PC-3 (cell line): ENCODE measurements at regions not wholly inside any gene's neighbourhood (a gene's known extent, or its start where the extent isn't known, plus 50 kb on each side); places are given as distances from the start of the nearest gene placed in this dataset.

Experiments used
- CTCF ChIP-seq: fragments of 300-600 bp; sonication (generic); conservative IDR thresholded peaks from 2 replicates; pipeline ENCODE4 v1.5.1; 2017; ENCODE audit warnings: antibody characterized with exemption, low read depth, mild to moderate bottlenecking, low read length
- EZH2 ChIP-seq: fragments of 300-600 bp; sonication (generic); IDR thresholded peaks from one replicate; pipeline ENCODE4 v1.6.1; 2017; ENCODE audit warnings: antibody characterized with exemption, mild to moderate bottlenecking, low read length; ENCODE audit not compliant: unreplicated experiment
- EZH2phosphoT487 ChIP-seq: fragments of 300-600 bp; sonication (generic); IDR thresholded peaks from 2 replicates; pipeline ENCODE4 v1.6.1; 2018; ENCODE audit warnings: mild to moderate bottlenecking, antibody characterized with exemption, low read length, borderline replicate concordance

DNA sequence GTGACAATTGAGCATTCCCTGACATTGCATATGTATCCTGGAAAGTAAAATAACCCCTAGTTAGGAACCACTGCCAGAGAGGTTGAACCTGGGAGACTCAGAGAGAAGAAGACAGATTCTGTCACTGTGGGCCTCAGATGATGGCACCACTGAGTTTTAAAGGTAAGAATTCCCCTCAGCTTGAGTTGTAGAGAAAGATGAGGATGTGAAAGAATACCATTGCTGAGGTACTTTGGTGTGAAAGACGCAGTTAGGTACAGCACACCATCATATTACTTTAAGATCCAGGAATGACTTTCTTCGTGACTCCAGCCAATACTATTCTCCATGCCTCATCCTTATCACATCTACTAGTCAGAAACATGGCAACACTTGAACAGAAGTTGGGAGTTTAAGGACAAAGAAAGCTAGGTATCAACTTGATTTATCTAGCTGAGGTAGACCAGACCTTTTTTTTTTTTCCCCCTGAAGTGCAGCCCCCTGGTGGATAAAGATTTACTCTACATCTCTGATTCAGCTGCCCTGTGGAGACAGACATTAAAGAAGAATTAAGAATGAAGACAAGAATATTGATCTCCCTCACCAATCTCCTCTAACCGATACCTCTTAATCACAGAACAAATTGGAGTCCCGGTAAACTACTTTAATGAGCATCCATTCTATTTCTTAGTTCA is 630.5 kb upstream of the FANCL start:
- TF ChIP-seq CTCF = peak; percentile 62
- no peak for TF ChIP-seq EZH2
- TF ChIP-seq EZH2phosphoT487 = no peak
